NCI-H226 (cell line): ENCODE measurements at regions not wholly inside any gene's neighbourhood (a gene's known extent, or its start where the extent isn't known, plus 50 kb on each side); places are given as distances from the start of the nearest gene placed in this dataset.
A peak's percentile ranks its signal among the peaks of the same experiment; 100 is the strongest.
"Not testable (repeated sequence)": the region's sequence is repeated elsewhere in the genome, so short reads cannot be mapped to it uniquely, and the experiment has no call there.

Source experiments
- DNase-seq: peaks from one replicate; pipeline ENCODE4 v3.0.0-alpha.2; 2015

- not testable (repeated sequence) for DNase-seq
Observed at GRCh38 chr17:15864061-15864460, 80.9 kb upstream of the ADORA2B start.

DNA sequence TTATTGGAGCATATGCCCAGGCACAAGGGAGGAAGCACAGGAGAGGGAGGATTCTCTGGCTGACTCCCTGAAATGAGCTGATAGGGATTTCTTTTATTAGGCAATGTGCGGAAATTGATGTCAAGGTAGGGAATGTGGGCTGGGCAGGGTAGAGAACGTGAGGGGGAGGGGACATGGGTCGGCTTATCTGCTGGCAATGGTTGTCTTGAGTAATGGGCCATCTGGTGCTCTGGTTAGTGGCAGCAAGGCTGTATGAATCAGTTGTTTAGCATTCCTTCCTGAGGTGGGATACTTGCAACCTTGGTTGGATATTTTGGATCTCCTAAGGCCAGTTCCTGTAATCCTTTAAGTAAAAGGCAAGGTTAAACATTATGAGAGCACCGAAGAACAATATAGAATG lies 80.5 kb upstream of the ADORA2B start:
- DNase-seq: peak; percentile 88

GRCh38 chr17:15866015-15866414 lies 78.9 kb upstream of the ADORA2B start:
- not testable (repeated sequence) for DNase-seq

- not testable (repeated sequence) for DNase-seq
Observed at GRCh38 chr17:15867331-15867730, 77.6 kb upstream of the ADORA2B start.

DNA sequence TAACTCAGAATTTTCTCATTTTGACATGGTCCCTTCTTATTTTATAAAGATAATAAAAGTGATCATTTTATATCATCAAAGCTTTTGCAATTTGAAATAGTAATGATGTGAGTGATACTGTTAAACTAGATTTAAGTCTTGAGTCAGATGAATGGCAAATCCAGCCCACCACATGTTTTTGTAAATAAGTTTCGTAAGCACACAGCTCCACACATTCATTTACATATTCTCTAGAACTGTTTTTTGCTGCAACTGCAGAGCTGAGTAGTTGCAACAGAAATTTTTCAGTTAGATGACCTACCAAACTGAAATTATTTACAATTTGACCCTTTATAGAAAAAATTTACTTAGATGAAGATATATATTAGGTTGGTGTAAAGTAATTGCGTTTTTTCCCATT lies 75.1 kb upstream of the ADORA2B start:
- not testable (repeated sequence) for DNase-seq

- not testable (repeated sequence) for DNase-seq
Observed at GRCh38 chr17:15872677-15873076, 72.3 kb upstream of the ADORA2B start.

GRCh38 chr17:15877882-15878500 lies 66.9 kb upstream of the ADORA2B start:
- DNase-seq: peak; percentile 42

- DNase-seq: no peak
Observed at GRCh38 chr17:15882058-15882720, 62.7 kb upstream of the ADORA2B start.

DNA sequence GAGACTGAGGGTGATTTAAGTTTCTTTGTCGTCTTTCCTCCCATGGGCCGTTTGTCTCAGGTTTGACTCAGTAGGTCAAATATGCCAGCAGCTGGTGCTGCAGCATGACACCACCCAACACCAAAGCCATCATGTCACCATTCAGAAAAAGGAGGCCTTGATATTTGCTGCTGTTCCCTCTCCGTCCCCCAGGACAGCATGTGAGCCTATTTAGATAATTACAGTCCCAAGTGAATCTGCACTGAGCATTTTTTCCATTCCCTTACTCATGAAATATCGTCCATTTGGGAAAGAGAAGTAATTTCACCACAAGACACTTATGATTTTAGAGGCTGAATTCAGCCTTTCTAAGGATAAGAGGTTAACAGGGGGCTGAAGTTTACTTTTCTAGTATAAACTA lies 62.2 kb upstream of the ADORA2B start:
- DNase-seq: no peak

DNA sequence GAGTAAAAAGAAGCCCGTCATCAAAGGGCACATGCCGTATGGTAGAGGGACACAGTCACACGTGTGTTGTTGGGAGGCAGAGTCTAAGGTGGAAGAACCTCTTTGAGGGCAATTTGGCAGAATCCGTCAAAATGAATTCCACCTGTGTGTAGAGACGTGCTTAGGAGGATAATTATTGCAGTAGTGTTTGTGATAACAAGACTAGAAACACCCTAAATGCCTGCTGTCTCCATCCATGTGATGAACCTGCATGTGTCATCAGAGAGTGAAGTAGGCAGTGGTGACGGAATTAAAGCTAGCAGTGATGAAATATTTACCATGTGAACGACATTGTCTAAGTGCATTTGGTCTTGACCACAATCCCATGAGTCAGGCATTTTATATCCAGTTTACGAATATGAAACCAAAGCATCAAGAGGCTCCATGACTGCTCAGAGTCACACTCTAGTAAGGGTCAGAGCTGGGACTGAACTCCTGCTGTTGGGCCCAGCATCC lies 61.3 kb upstream of the ADORA2B start:
- DNase-seq: peak; percentile 80

DNA sequence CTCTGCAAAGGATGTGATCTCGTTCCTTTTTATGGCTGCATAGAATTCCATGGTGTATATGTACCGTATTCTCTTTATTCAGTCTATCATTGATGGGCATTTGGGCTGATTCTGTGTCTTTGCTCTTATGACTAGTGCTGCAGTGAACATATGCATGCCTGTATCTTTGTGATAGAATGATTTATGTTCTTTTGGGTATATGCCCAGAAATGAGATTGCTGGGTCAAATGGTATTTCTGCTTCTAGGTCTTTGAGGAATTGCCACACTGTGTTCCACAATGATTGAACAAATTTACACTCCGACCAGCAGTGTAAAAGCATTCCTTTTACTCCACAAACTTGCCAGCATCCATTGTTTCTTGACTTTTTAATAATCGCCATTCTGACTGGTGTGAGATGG lies 60.2 kb upstream of the ADORA2B start:
- peak; percentile 72 for DNase-seq

DNA sequence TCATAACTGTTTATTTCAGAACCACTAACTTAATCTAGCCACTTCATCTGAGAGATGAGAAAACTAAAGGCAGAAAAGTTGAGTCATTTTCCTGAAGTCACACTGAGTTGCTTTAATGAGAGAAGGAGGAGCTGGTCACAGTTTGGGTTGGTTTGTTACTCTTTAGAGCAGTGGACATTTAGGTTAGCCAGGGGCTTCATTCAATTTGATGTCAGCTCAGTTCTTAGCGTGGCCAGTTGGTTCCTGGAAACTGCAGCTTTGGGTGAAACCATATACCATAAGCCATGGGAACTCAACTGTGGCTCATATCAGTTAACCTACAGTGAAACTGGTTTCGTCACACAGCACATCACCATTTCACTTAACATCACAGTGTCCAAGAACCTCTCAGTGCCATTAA lies 59.2 kb upstream of the ADORA2B start:
- DNase-seq: no peak

DNA sequence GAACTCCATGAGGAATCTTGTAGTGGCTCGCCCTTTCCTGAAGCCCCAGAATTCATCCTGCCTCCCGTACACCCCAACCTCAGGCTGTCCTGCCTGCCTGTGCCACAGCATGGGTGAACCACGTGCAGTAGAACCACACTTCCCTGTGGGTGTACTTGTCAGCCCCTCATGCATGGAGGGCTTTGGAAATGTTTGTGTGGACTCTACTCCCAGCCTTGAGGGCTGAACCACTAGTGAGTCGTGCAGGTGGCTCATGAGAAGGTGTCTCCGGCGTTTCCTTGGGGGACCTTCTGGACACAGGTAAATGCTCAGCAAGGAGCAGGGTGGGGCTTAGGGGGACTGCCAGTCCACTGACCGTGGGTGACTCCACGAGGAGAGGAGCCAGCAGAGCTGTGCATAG lies 58.7 kb upstream of the ADORA2B start:
- DNase-seq: no peak

DNA sequence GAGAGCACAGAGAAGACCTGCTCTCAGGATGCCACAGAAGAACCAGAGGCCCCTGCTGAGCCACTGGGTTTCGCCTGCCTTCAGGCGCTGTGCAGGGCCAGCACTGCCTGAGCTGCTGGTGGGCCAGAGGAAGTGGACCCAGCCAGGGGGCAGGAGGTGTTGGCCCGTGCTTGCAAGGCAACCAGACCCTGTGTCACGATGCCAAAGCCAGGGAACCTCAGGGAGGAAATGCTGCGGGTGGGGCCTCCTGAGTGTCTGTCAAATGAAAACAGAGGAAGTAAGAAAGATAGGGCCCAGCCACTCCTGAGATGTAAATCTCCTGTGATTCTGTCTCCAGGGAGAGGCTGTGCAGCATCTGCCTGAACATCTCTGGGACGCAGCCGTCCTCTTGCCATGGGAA lies 58.1 kb upstream of the ADORA2B start:
- no peak for DNase-seq

GRCh38 chr17:15888436-15888835 lies 56.5 kb upstream of the ADORA2B start:
- no peak for DNase-seq

DNA sequence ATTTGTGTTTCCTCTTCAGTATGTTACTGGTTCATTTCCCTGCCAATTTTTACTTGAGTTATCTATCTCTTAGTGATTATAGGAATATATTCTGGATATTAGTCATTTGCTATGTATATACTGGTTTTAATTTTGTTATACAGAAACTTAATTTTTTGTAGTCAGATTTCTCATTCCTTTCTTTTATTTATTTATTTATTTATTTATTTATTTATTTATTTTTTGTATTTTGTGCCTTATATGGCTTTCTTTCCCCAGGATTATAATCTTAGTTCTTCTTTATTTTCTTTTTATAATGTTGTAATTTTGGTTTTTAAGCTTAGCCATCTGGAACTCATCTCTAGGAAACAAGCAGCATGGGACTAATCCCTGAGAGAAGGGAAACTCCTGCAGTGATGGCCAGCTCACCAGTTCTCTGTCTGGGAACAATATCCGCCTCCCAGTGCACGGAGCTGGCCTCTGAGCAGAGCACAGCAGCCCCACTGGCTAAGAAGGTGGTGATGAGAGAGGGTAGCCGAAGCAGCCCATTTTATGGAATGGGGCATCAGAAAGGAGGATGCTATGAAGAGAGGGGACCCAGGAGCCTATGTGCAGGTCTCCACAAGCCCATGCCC lies 54.5 kb upstream of the ADORA2B start:
- DNase-seq: no peak

- no peak for DNase-seq
Observed at GRCh38 chr17:15891318-15891717, 53.6 kb upstream of the ADORA2B start.

DNA sequence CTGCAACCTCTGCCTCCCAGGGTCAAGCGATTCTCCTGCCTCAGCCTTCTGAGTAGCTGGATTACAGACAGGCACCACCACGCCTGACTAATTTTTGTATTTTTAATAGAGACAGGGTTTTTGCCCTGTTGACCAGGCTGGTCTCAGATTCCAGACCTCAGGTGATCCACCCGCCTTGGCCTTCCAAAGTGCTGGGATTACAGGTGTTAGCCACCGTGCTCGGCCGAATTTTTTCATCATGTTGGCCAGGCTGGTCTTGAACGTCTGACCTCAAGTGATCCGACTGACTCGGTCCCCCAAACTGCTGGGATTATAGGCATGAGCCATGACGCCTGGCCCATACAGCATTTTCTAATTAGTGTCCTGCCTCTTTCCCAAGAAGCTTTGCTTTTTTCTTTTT lies 52.7 kb upstream of the ADORA2B start:
- DNase-seq: no peak

GRCh38 chr17:15892731-15893657 lies 51.9 kb upstream of the ADORA2B start:
- peak; percentile 68 for DNase-seq

DNA sequence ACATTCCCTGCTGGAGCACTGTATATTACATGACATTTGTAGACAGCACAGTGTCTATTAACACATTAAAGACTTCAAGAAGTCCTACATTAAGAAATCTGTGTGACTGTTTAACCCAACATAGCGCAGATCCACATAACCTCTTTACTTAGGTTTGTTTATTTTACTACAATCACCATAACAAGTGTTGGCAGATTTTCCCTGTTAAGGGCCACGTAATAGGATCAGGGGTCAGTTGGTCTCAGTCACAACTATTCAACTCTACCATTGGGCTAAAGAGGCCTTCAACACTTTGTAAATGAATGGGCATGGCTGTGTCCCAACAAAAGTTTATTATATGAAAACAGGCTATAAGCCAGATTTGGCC lies 51.3 kb upstream of the ADORA2B start:
- no peak for DNase-seq

DNA sequence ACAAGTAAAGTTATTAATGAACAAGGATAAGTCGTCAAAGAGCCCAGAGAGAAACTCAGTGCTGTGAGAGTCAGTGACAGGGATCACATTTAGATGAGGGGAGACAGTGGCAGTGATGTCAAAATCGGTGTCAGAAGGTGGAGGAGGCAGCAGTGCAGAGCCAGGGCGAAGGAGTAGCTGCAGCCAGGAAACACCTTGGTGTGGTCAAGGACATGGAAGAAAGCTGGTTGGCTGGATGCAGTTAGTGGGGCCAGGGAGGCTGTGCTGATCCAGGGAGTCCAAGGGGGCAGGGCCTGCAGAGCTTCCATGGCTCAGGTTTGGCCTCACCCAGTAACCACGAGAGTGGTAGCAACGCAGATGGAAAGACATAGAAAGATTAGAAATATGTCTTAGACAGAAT lies 50.7 kb upstream of the ADORA2B start:
- no peak for DNase-seq

DNA sequence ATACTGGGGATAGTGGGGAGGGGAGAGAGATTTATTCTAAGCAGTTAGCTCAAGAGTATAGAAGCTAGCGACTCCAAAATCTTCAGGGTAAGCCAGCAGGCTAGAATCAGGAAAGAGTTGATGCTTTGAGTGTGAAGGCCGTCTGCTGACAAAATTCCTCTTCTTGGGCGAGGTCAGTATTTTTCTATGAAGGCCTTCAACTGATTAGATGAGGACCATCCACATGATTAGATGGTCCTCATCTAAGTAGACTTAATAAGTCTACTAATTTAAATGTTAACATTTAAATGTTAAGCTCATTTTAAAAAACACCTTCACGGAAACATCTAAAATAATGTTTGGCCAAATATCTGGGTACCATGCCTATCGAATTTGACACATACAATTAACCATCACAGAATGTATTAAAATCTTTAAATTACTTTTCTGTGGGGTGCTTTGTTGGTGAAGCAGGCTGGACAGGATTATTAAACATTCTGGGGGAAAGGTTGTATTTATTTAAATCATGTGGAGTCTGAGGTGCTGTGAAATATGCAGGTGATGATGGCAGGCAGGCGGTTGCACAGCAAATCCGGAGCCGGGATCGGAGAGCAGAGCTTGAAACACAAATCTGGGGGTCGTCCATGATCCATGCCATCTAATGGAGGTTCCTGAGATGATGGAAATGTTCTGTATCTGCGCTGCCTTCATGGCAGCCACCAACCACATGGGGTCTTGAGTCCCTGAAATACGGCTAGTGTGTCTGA lies 49.8 kb upstream of the ADORA2B start:
- no peak for DNase-seq
